ENCODE measurements at regions not wholly inside any gene's neighbourhood (a gene's known extent, or its start where the extent isn't known, plus 50 kb on each side); places are given as distances from the start of the nearest gene placed in this dataset.

GRCh38 chr6:77353129-77353528 lies 110.2 kb downstream of the HTR1B start:
- TF ChIP-seq CTCF (IDR thresholded peaks at IDR 0.05) (no peak), POLR2AphosphoS5 (IDR thresholded peaks at IDR 0.05) (no peak), POLR2A (IDR thresholded peaks at IDR 0.05) (no peak), EP300 (IDR thresholded peaks at IDR 0.05) (no peak)
